ENCODE measurements at regions not wholly inside any gene's neighbourhood (a gene's known extent, or its start where the extent isn't known, plus 50 kb on each side); places are given as distances from the start of the nearest gene placed in this dataset.

- no peak for TF ChIP-seq JUND (IDR thresholded peaks at IDR 0.05; ENCODE audit: low read depth)
- DNase-seq (ENCODE audit: low read depth in 1 of 2, low spot score in 1 of 2) = no peak
- in situ Hi-C loops (cut with HindIII; ENCODE audit: low pct_unique_long_range_greater_than_20kb, low sequenced_read_pairs) = no loop called here
These were observed 60.7 kb upstream of the CAND1 start for GRCh38 chr12:67208281-67209067.

GRCh38 chr12:67211029-67211428 is 58.1 kb upstream of the CAND1 start:
- no peak for DNase-seq (ENCODE audit: low read depth in 1 of 2, low spot score in 1 of 2)
- in situ Hi-C loops (cut with HindIII; ENCODE audit: low pct_unique_long_range_greater_than_20kb, low sequenced_read_pairs) = no loop called here
- no peak for TF ChIP-seq JUND (IDR thresholded peaks at IDR 0.05; ENCODE audit: low read depth)

- no peak for DNase-seq (ENCODE audit: low read depth in 1 of 2, low spot score in 1 of 2)
- no peak for TF ChIP-seq JUND (IDR thresholded peaks at IDR 0.05; ENCODE audit: low read depth)
- in situ Hi-C loops (cut with HindIII; ENCODE audit: low pct_unique_long_range_greater_than_20kb, low sequenced_read_pairs) = no loop called here
These were observed 57.7 kb upstream of the CAND1 start for GRCh38 chr12:67211494-67211893.

GRCh38 chr12:67217647-67218046 is 51.5 kb upstream of the CAND1 start:
- no peak for DNase-seq (ENCODE audit: low read depth in 1 of 2, low spot score in 1 of 2)
- no peak for TF ChIP-seq JUND (IDR thresholded peaks at IDR 0.05; ENCODE audit: low read depth)
- in situ Hi-C loops (cut with HindIII; ENCODE audit: low pct_unique_long_range_greater_than_20kb, low sequenced_read_pairs) = no loop called here
